ENCODE measurements at regions not wholly inside any gene's neighbourhood (a gene's known extent, or its start where the extent isn't known, plus 50 kb on each side); places are given as distances from the start of the nearest gene placed in this dataset.

- POLR2A ChIA-PET (ENCODE audit: unreplicated experiment) = no interaction called here
- intact Hi-C loops (cut with micrococcal nuclease; ENCODE audit: unreplicated experiment) = no loop called here
- CTCF ChIA-PET = no interaction called here
Measured at GRCh38 chr16:52652033-52652432, 105.1 kb upstream of the TOX3 start.

GRCh38 chr16:52650789-52651188, 103.8 kb upstream of the TOX3 start:
- Histone ChIP-seq H3K4me3 (no peak overlapping the region), H3K9me2 (ENCODE audit: insufficient read depth) (no peaks in the 10 kb centered on the region), H3K27me3 (ENCODE audit: insufficient read depth, low read depth) (no peaks in the 10 kb centered on the region), H3K4me2 (no peak overlapping the region), H2AFZ (no peak overlapping the region), H3K27ac (no peak overlapping the region), H3K9me3 (ENCODE audit: insufficient read depth, low read depth) (no peaks in the 10 kb centered on the region), H3K79me2 (ENCODE audit: low read depth) (no peaks in the 10 kb centered on the region), H3K36me3 (ENCODE audit: low read depth) (no peaks in the 10 kb centered on the region), H3K4me1 (replicated peaks; ENCODE audit: insufficient read depth) (no peaks in the 10 kb centered on the region), H3F3A (ENCODE audit: insufficient read depth, low read depth) (no peaks in the 10 kb centered on the region), H4K20me1 (ENCODE audit: insufficient read depth) (no peaks in the 10 kb centered on the region)
- no TSS peak for BruUV-seq (replicated peaks)
- intact Hi-C loops (cut with micrococcal nuclease; ENCODE audit: unreplicated experiment) = no loop called here
- TF ChIP-seq EZH2 (IDR thresholded peaks at IDR 0.05; ENCODE audit: low read depth) (no peak), CTCF (conservative IDR thresholded peaks at IDR 0.05) (no peak)
- POLR2A ChIA-PET (ENCODE audit: unreplicated experiment) = no interaction called here
- CTCF ChIA-PET = no interaction called here
- DNase-seq = no peak

More at GRCh38 chr16:52652033-52652432, 105.1 kb upstream of the TOX3 start:
- Histone ChIP-seq H3K79me2 (ENCODE audit: low read depth) (no peaks in the 10 kb centered on the region), H4K20me1 (ENCODE audit: insufficient read depth) (no peaks in the 10 kb centered on the region), H3K36me3 (ENCODE audit: low read depth) (no peaks in the 10 kb centered on the region), H3K4me2 (no peak overlapping the region), H2AFZ (no peak overlapping the region), H3K4me1 (replicated peaks; ENCODE audit: insufficient read depth) (no peaks in the 10 kb centered on the region), H3K27me3 (ENCODE audit: insufficient read depth, low read depth) (no peaks in the 10 kb centered on the region), H3F3A (ENCODE audit: insufficient read depth, low read depth) (no peaks in the 10 kb centered on the region), H3K4me3 (no peak overlapping the region), H3K9me3 (ENCODE audit: insufficient read depth, low read depth) (no peaks in the 10 kb centered on the region), H3K9me2 (ENCODE audit: insufficient read depth) (no peaks in the 10 kb centered on the region), H3K27ac (no peak overlapping the region)
- no peak for TF ChIP-seq EZH2 (IDR thresholded peaks at IDR 0.05; ENCODE audit: low read depth)
- no peak for TF ChIP-seq CTCF (conservative IDR thresholded peaks at IDR 0.05)
- BruUV-seq (replicated peaks) = no TSS peak
- DNase-seq = no peak

- intact Hi-C loops (cut with micrococcal nuclease; ENCODE audit: unreplicated experiment) = no loop called here
- Histone ChIP-seq H3K4me1 (replicated peaks; ENCODE audit: insufficient read depth) (no peaks in the 10 kb centered on the region), H4K20me1 (ENCODE audit: insufficient read depth) (no peaks in the 10 kb centered on the region), H3F3A (ENCODE audit: insufficient read depth, low read depth) (no peaks in the 10 kb centered on the region), H3K4me2 (no peak overlapping the region), H3K27ac (no peak overlapping the region), H3K9me3 (ENCODE audit: insufficient read depth, low read depth) (no peaks in the 10 kb centered on the region), H2AFZ (no peak overlapping the region), H3K36me3 (ENCODE audit: low read depth) (no peaks in the 10 kb centered on the region), H3K9me2 (ENCODE audit: insufficient read depth) (no peaks in the 10 kb centered on the region), H3K4me3 (no peak overlapping the region), H3K27me3 (ENCODE audit: insufficient read depth, low read depth) (no peaks in the 10 kb centered on the region), H3K79me2 (ENCODE audit: low read depth) (no peaks in the 10 kb centered on the region)
- no TSS peak for BruUV-seq (replicated peaks)
- no peak for DNase-seq
- no peak for TF ChIP-seq EZH2 (IDR thresholded peaks at IDR 0.05; ENCODE audit: low read depth)
- TF ChIP-seq CTCF (conservative IDR thresholded peaks at IDR 0.05) = no peak
- ChIA-PET POLR2A (ENCODE audit: unreplicated experiment) (no interaction called here), CTCF (no interaction called here)
Measured at GRCh38 chr16:52650318-52650717, 103.4 kb upstream of the TOX3 start.

Data from PC-9 (cell line).